Panc1 (cell line): ENCODE measurements at regions not wholly inside any gene's neighbourhood (a gene's known extent, or its start where the extent isn't known, plus 50 kb on each side); places are given as distances from the start of the nearest gene placed in this dataset.
A peak's percentile ranks its signal among the peaks of the same experiment; 100 is the strongest.

ENCODE experiments used
- ATAC-seq: fragments of 200-7000 bp; cut with Tn5 transposase; 2 replicates; pipeline ENCODE4 v1.9.1; 2020; ENCODE audit warnings: mild to moderate bottlenecking, moderate library complexity
- BruUV-seq: library from RNA; stranded (reverse); fragments of 400-500 nt; replicated peaks from 2 replicates; lab custom pipeline; 2021; lab: Mats Ljungman, UMichigan
- CTCF ChIA-PET: fragments of 300-600 bp; sonication (Branson Sonifier 250); formaldehyde crosslinking; loops from one replicate; lab custom pipeline; 2022; ENCODE audit warnings: antibody characterized with exemption; lab: Charles Lee
- POLR2A ChIA-PET: fragments of 300-600 bp; sonication (Branson Sonifier 250); formaldehyde crosslinking; loops from one replicate; lab custom pipeline; 2022; ENCODE audit warnings: antibody characterized with exemption; lab: Charles Lee
- DNase-seq: peaks from one replicate; pipeline ENCODE4 v3.0.0-alpha.2; 2010; ENCODE audit warnings: low read depth, low spot score
- H3K27ac ChIP-seq: 2 replicates; pipeline ENCODE4 v1.5.1; 2011; ENCODE audit warnings: mild to moderate bottlenecking, low read length, inconsistent platforms
- H3K27me3 ChIP-seq: fragments of 200-500 bp; sonication (Bioruptor generic); 2 replicates; pipeline ENCODE4 v1.6.0; 2014; ENCODE audit warnings: low read length, inconsistent platforms; ENCODE audit not compliant: control insufficient read depth, insufficient read depth
- H3K36me3 ChIP-seq: fragments of 200-500 bp; sonication (Bioruptor generic); 2 replicates; pipeline ENCODE4 v1.5.1; 2014; ENCODE audit warnings: inconsistent platforms, mild to moderate bottlenecking, low read length, moderate library complexity; ENCODE audit not compliant: control insufficient read depth, insufficient read depth
- H3K4me1 ChIP-seq: 2 replicates; pipeline ENCODE4 v1.5.1; 2011; ENCODE audit warnings: inconsistent platforms, mild to moderate bottlenecking, low read length, moderate library complexity; ENCODE audit not compliant: control insufficient read depth, insufficient read depth
- H3K4me3 ChIP-seq, 2 experiments: 2 replicates each; pipeline ENCODE4 v1.5.1; 2011 to 2012; ENCODE audit warnings: low read depth in 2 of 2, low read length in 2 of 2, mild to moderate bottlenecking in 2 of 2, inconsistent platforms in 1 of 2, moderate library complexity in 1 of 2
- H3K9me3 ChIP-seq: fragments of 200-500 bp; sonication (Bioruptor generic); 2 replicates; pipeline ENCODE4 v1.5.1; 2014; ENCODE audit warnings: low read depth, mild to moderate bottlenecking, inconsistent platforms, low read length, moderate library complexity; ENCODE audit not compliant: control insufficient read depth, insufficient read depth
- POLR2AphosphoS5 ChIP-seq: IDR thresholded peaks from 2 replicates; pipeline ENCODE4 v1.6.1; 2012; ENCODE audit warnings: mild to moderate bottlenecking, low read depth, low read length, moderate library complexity
- SIN3A ChIP-seq: IDR thresholded peaks from 2 replicates; pipeline ENCODE4 v1.6.1; 2012; ENCODE audit warnings: low read depth, mild to moderate bottlenecking, low read length, moderate library complexity, borderline replicate concordance; ENCODE audit not compliant: insufficient read depth
- TCF7L2 ChIP-seq: IDR thresholded peaks from 2 replicates; pipeline ENCODE4 v1.6.1; 2011; ENCODE audit warnings: mild to moderate bottlenecking, low read depth, low read length, inconsistent platforms
- in situ Hi-C: cut with HindIII; loops from 2 replicates; pipeline ENCODE4 v1.10.0; 2016; ENCODE audit warnings: low sequenced_read_pairs, low pct_unique_long_range_greater_than_20kb
- intact Hi-C: fragments of 100-400 bp; cut with micrococcal nuclease; formaldehyde crosslinking; loops from one replicate; pipeline ENCODE4 v1.10.0; 2022; ENCODE audit not compliant: unreplicated experiment
- TF ChIP-seq, protein P1 (sequence below), 2 experiments: IDR thresholded peaks; 2 replicates each; pipeline ENCODE4 v1.6.1; 2011 to 2012; ENCODE audit warnings: low read depth in 2 of 2, control low read depth in 1 of 2, low read length in 1 of 2, mild to moderate bottlenecking in 1 of 2, moderate library complexity in 1 of 2; ENCODE audit not compliant: insufficient read depth in 1 of 2
- TF ChIP-seq, protein P2 (sequence below): fragments of 450-650 bp; IDR thresholded peaks from 2 replicates; pipeline ENCODE4 v1.5.1; 2017; ENCODE audit warnings: mild to moderate bottlenecking

DNA sequence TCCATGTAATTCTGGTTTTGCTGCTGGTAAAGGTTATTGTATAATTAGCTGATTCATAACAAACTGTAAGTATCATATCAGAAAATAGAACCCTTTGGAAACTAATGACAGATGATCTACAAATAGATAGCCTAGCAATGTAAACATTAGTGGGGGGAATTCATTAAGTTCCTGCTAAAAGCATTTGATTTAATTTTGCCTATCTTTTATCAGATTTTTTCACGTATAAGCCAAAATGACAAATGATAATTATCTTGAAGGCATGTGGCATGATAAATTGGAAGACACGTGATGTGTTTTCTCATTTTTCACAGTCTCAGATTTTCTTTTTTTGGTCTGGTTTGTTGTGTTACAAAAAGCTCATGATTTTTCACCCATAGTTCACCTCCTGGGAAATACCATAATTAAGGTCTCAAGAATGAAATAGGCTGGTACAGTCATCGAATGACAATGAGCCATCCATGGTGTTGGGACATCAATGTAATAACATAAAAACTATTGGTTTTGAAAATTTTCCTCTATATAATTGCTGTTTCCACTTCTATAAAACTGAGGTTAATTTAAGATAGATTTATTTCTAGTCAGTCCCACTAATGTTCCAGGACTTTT lies 325.9 kb upstream of the TBL1XR1 start:
- no TSS peak for BruUV-seq
- Histone ChIP-seq H3K27me3 (no peaks in the 10 kb centered on the region), H3K4me1 (no peaks in the 10 kb centered on the region), H3K27ac (peak overlapping the region; percentile 60; the same call in 1 of the 2 replicates), H3K36me3 (no peaks in the 10 kb centered on the region), H3K4me3 (no peak overlapping the region), H3K9me3 (no peaks in the 10 kb centered on the region)
- TF ChIP-seq, protein P1, sequence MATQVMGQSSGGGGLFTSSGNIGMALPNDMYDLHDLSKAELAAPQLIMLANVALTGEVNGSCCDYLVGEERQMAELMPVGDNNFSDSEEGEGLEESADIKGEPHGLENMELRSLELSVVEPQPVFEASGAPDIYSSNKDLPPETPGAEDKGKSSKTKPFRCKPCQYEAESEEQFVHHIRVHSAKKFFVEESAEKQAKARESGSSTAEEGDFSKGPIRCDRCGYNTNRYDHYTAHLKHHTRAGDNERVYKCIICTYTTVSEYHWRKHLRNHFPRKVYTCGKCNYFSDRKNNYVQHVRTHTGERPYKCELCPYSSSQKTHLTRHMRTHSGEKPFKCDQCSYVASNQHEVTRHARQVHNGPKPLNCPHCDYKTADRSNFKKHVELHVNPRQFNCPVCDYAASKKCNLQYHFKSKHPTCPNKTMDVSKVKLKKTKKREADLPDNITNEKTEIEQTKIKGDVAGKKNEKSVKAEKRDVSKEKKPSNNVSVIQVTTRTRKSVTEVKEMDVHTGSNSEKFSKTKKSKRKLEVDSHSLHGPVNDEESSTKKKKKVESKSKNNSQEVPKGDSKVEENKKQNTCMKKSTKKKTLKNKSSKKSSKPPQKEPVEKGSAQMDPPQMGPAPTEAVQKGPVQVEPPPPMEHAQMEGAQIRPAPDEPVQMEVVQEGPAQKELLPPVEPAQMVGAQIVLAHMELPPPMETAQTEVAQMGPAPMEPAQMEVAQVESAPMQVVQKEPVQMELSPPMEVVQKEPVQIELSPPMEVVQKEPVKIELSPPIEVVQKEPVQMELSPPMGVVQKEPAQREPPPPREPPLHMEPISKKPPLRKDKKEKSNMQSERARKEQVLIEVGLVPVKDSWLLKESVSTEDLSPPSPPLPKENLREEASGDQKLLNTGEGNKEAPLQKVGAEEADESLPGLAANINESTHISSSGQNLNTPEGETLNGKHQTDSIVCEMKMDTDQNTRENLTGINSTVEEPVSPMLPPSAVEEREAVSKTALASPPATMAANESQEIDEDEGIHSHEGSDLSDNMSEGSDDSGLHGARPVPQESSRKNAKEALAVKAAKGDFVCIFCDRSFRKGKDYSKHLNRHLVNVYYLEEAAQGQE (IDR thresholded peaks at IDR 0.05; ENCODE audit: insufficient read depth in 1 of 2, low read depth in 2 of 2, low read length in 1 of 2): no peak
- TF ChIP-seq POLR2AphosphoS5 (no peak), SIN3A (no peak), TCF7L2 (no peak)
- TF ChIP-seq, protein P2, sequence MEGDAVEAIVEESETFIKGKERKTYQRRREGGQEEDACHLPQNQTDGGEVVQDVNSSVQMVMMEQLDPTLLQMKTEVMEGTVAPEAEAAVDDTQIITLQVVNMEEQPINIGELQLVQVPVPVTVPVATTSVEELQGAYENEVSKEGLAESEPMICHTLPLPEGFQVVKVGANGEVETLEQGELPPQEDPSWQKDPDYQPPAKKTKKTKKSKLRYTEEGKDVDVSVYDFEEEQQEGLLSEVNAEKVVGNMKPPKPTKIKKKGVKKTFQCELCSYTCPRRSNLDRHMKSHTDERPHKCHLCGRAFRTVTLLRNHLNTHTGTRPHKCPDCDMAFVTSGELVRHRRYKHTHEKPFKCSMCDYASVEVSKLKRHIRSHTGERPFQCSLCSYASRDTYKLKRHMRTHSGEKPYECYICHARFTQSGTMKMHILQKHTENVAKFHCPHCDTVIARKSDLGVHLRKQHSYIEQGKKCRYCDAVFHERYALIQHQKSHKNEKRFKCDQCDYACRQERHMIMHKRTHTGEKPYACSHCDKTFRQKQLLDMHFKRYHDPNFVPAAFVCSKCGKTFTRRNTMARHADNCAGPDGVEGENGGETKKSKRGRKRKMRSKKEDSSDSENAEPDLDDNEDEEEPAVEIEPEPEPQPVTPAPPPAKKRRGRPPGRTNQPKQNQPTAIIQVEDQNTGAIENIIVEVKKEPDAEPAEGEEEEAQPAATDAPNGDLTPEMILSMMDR: no peak
- in situ Hi-C loops (no loop called here), intact Hi-C loops (no loop called here)
- POLR2A ChIA-PET: no interaction called here
- CTCF ChIA-PET: interaction anchor here (0.6 kb wide), 1 partner anchor 163 kb away, joined by 5 read pairs; no protein-coding TSS in a partner anchor
- DNase-seq (no peak), ATAC-seq (no peak)

DNA sequence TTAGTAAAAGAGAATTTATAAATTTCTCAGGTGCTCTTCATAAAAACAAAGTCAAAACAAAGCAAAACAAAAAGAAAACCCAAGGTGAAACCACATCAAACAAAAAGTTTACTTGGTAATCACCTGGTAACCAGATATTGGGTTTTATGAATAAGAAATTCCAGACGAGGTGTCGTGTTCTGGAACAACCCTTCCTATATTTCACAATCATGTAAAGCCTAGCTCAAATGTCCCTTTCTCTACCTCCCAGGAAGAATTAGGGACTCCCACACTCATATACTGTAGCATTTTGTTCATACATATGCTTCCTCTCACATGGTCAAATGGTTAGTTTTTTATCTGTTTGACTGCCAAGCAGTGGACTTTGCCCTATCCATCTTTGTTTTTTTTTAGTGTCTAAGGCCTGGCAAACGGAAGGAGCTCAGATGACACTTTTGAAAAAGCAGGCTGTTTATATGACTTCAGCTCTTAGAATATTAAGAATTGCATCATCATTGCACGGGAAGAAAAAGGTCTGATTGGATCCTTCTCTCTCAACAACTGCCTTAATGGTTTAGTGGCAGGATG lies 326.7 kb upstream of the TBL1XR1 start:
- DNase-seq (peak; percentile 4), ATAC-seq (no peak)
- no TSS peak for BruUV-seq
- in situ Hi-C loops (no loop called here), intact Hi-C loops (no loop called here)
- no peaks in the 10 kb centered on the region for H3K36me3 ChIP-seq
- CTCF ChIA-PET: interaction anchor here (0.6 kb wide), 1 partner anchor 164 kb away, joined by 5 read pairs; no protein-coding TSS in a partner anchor
- POLR2A ChIA-PET: no interaction called here
- no peaks in the 10 kb centered on the region for H3K27me3 ChIP-seq
- H3K4me1 ChIP-seq: no peaks in the 10 kb centered on the region
- TF ChIP-seq, protein P2: no peak
- TF ChIP-seq TCF7L2: peak; percentile 50; the same call in 1 of the 2 replicates
- no peak for TF ChIP-seq POLR2AphosphoS5
- no peak overlapping the region for H3K4me3 ChIP-seq
- no peaks in the 10 kb centered on the region for H3K9me3 ChIP-seq
- H3K27ac ChIP-seq: peak overlapping the region; percentile 60; the same call in 1 of the 2 replicates
